ENCODE measurements at regions not wholly inside any gene's neighbourhood (a gene's known extent, or its start where the extent isn't known, plus 50 kb on each side); places are given as distances from the start of the nearest gene placed in this dataset.

DNA sequence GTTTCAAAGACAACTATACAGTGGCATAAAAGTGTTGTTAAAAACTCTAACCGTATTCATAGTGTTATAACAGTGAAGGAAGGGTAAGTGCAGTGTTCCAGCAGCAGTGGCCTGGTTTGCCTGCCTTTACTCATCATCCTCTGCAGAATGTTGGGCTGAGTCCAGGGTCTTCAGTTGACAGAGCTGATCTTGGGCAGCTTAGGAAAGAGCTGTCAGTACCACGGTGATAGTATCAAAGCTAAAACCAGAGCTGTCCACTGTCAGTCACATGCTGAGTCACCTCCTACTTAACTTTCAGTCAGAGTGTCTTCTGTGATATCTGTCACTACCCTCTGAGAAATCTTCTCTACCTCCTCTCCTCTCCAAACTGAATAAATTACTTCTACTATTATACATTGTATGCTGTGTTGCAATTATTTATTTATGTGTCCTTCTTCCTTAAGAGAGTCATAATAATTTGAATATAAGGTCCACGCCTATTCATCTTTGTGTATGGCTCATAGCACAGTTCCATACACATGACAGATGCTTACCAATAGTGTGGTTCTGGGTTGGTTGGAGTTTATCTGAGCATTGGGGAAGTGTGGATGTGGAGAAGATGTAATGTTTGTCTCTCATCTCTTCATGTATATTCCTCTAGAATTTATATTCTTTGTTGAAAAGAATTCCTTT lies 242.1 kb downstream of the ZIC1 start:
- Histone ChIP-seq H3K9me3 (no peaks in the 10 kb centered on the region), H3K36me3 (no peaks in the 10 kb centered on the region), H3K27ac (no peak overlapping the region), H3K27me3 (no peaks in the 10 kb centered on the region), H3K4me1 (peaks cover 0 to 3% (median 0%) of the 10 kb centered on the region in 4 donors), H3K4me3 (no peak overlapping the region)
- no peak for DNase-seq (ENCODE audit: low spot score in 2 of 2)
- no peak for TF ChIP-seq POLR2A (IDR thresholded peaks at IDR 0.05)
- TF ChIP-seq, protein P1, sequence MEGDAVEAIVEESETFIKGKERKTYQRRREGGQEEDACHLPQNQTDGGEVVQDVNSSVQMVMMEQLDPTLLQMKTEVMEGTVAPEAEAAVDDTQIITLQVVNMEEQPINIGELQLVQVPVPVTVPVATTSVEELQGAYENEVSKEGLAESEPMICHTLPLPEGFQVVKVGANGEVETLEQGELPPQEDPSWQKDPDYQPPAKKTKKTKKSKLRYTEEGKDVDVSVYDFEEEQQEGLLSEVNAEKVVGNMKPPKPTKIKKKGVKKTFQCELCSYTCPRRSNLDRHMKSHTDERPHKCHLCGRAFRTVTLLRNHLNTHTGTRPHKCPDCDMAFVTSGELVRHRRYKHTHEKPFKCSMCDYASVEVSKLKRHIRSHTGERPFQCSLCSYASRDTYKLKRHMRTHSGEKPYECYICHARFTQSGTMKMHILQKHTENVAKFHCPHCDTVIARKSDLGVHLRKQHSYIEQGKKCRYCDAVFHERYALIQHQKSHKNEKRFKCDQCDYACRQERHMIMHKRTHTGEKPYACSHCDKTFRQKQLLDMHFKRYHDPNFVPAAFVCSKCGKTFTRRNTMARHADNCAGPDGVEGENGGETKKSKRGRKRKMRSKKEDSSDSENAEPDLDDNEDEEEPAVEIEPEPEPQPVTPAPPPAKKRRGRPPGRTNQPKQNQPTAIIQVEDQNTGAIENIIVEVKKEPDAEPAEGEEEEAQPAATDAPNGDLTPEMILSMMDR (IDR thresholded peaks at IDR 0.05): no peak
- TF ChIP-seq EP300 (IDR thresholded peaks at IDR 0.05): no peak
- 75 to 81% methylated on average over 3 of the region's 3 CpGs for WGBS, 2 donors

DNA sequence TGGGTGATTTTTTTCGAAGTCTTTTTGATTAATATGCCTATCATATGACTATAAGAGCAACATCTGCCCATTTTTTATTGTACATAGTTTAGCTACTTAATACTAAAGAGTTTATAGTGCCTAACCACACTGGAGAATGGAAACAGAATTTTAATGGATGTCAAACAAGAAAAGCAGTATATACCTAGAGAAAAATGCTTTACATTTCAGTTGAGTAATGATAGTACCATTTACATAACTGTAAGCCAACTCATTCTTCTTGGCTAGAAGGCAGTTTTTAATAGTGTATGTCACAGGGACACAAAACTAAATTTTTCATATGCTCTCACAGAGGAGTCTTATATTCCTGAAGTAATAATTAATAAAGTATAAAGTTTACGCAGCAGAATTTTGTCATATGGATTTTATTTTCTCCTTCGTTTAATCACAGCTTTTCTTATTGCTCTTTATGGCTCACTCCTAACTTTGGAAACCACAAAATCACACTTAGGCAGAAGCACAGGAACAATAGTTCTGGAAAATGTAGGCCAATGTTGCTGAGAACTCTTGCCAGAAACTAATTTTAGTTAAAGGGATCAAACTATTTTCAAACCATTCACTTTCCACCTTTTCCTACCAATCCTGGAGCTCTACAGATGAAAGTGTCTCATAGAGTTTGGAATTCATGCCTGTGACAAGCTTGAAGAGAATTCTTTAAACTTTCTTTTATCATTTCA lies 243.6 kb downstream of the ZIC1 start:
- peaks cover 0 to 3% (median 0%) of the 10 kb centered on the region in 4 donors for H3K4me1 ChIP-seq
- no peak for DNase-seq (ENCODE audit: low spot score in 2 of 2)
- TF ChIP-seq EP300 (IDR thresholded peaks at IDR 0.05) (no peak), POLR2A (IDR thresholded peaks at IDR 0.05) (no peak)
- TF ChIP-seq, protein P1 (IDR thresholded peaks at IDR 0.05): no peak
- peak overlapping the region in 1 of 4 donors; percentile 13 for H3K27ac ChIP-seq
- H3K36me3 ChIP-seq: no peaks in the 10 kb centered on the region
- H3K4me3 ChIP-seq: no peak overlapping the region
- WGBS, 2 donors: 73 to 84% methylated on average over 3 of the region's 3 CpGs
- H3K27me3 ChIP-seq: no peaks in the 10 kb centered on the region
- H3K9me3 ChIP-seq: no peaks in the 10 kb centered on the region

DNA sequence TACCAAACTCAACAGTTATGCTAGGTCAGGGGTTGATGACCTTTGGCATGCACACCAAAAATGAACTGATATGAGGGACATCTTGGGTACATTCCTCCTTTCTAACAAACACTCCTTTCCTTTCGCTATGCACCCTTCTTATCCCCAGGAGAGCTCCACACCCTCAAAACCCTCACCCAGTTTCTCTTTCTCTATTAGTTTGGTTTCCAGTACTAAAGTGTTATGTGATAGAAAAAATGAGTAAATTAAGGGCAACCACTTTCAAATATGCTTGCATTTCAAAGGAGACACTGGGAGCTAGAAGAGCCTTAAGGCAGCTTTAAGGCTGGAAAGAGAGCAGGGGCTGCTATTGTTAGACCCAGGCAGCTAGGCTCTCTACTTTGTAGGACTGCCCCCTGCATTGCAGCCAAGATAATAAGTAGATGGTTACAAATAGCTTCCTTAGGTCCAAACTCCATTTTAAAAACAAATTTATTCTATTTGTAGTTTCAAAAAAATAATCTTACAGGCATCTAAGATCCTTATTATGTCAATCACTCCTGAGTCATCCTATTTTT lies 244.3 kb downstream of the ZIC1 start:
- TF ChIP-seq EP300 (IDR thresholded peaks at IDR 0.05): no peak
- no peak for TF ChIP-seq POLR2A (IDR thresholded peaks at IDR 0.05)
- TF ChIP-seq, protein P1 (IDR thresholded peaks at IDR 0.05): no peak
- WGBS, 2 donors: 55 to 75% methylated on average over 1 of the region's 1 CpG
- Histone ChIP-seq H3K4me1 (peaks cover 0 to 3% (median 0%) of the 10 kb centered on the region in 4 donors), H3K9me3 (no peaks in the 10 kb centered on the region), H3K27ac (no peak overlapping the region), H3K27me3 (no peaks in the 10 kb centered on the region), H3K36me3 (no peaks in the 10 kb centered on the region), H3K4me3 (no peak overlapping the region)
- no peak for DNase-seq (ENCODE audit: low spot score in 2 of 2)

DNA sequence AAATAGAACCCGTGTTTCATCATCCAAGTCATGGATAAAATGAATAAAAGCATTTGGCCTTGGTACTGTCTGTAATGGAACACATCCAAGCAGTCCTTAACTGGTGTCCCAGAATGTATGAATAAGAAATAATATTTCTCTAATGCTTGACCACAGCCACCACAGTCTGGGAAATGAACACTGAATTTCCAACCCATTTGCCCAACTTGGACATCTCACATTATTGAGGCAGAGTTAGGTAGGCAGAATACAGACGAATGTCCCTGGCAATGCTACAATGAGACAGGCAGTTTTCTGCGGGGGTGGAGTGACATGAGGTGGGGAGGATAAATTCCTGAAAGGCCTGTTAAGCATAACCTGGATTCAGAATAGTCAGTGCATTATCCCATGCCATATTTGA lies 245.7 kb downstream of the ZIC1 start:
- no peak for DNase-seq (ENCODE audit: low spot score in 2 of 2)
- Histone ChIP-seq H3K36me3 (no peaks in the 10 kb centered on the region), H3K27ac (no peak overlapping the region), H3K4me1 (peaks cover 0 to 3% (median 0%) of the 10 kb centered on the region in 4 donors), H3K9me3 (no peaks in the 10 kb centered on the region), H3K27me3 (no peaks in the 10 kb centered on the region), H3K4me3 (no peak overlapping the region)
- no peak for TF ChIP-seq EP300 (IDR thresholded peaks at IDR 0.05)
- TF ChIP-seq, protein P1 (IDR thresholded peaks at IDR 0.05): no peak
- TF ChIP-seq POLR2A (IDR thresholded peaks at IDR 0.05): no peak
- 53 to 58% methylated on average over 3 of the region's 3 CpGs for WGBS, 2 donors

DNA sequence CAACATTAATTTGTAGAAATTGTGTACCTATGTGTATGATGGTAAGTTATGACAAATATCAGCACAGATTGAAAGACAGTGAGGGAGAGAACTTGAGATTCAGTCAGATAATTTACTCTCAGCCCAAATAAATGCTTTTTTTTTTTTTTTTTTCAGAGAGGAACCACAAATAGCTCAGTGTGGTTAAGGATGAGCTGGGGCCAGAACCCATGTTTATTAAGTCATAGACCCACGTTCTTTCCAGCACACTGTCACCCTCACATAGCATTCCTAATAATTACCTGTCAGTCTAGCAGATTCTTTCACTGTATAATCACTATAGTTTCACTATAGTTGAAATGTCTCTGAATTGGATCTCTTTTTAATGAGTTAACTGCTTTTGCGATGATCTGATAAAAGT lies 246.1 kb downstream of the ZIC1 start:
- TF ChIP-seq EP300 (IDR thresholded peaks at IDR 0.05) (no peak), POLR2A (IDR thresholded peaks at IDR 0.05) (no peak)
- TF ChIP-seq, protein P1 (IDR thresholded peaks at IDR 0.05): no peak
- H3K27me3 ChIP-seq: no peaks in the 10 kb centered on the region
- 70 to 72% methylated on average over 2 of the region's 2 CpGs for WGBS, 2 donors
- no peak overlapping the region for H3K4me3 ChIP-seq
- peaks cover 0 to 3% (median 0%) of the 10 kb centered on the region in 4 donors for H3K4me1 ChIP-seq
- no peaks in the 10 kb centered on the region for H3K36me3 ChIP-seq
- no peaks in the 10 kb centered on the region for H3K9me3 ChIP-seq
- H3K27ac ChIP-seq: no peak overlapping the region
- no peak for DNase-seq (ENCODE audit: low spot score in 2 of 2)
